ENCODE measurements at regions not wholly inside any gene's neighbourhood (a gene's known extent, or its start where the extent isn't known, plus 50 kb on each side); places are given as distances from the start of the nearest gene placed in this dataset.

DNA sequence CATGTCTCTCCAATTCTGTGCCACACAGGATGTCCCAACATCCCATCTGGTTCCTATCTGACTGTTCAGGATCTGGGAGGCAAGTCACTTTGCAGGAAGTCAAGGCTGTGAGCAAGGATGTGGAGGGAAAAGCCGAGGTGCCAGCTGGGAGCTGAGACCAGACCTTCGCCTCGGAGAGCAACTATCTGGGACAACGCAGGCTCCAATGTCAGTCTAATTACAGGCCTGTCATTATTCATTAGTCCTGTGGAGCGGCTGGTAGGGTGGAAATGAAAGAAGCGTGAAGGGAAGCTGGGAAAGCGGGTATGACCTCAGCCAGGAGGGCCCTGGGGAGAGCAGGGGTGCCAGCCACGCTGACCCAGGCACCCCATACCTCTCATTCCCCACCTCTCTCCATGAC, 147.3 kb downstream of the UNC5CL start:
- Histone ChIP-seq H2AFZ (ENCODE audit: low read depth, low read length) (no peak overlapping the region), H3K4me2 (ENCODE audit: insufficient read depth, low read length) (no peak overlapping the region), H4K20me1 (replicated peaks; ENCODE audit: control insufficient read depth, extremely low read depth, insufficient read depth, low read length) (no peaks in the 10 kb centered on the region), H3K4me1 (ENCODE audit: control insufficient read depth, extremely low read depth, insufficient read depth, low read length) (peaks cover 8% of the 10 kb centered on the region), H3K4me3 (replicated peaks in 1 of 3; ENCODE audit: insufficient read depth in 1 of 3, low read depth in 1 of 3, low read length in 3 of 3) (no peak overlapping the region), H3K36me3 (ENCODE audit: control insufficient read depth in 2 of 2, extremely low read depth in 1 of 2, insufficient read depth in 2 of 2, low read length in 2 of 2) (no peaks in the 10 kb centered on the region), H3K79me2 (ENCODE audit: control insufficient read depth, insufficient read depth, low read length) (no peaks in the 10 kb centered on the region), H3K27ac (ENCODE audit: insufficient read depth, low read depth, low read length) (no peak overlapping the region), H3K9me1 (replicated peaks; ENCODE audit: control insufficient read depth, extremely low read depth, insufficient read depth, low read length) (no peaks in the 10 kb centered on the region), H3K9ac (replicated peaks; ENCODE audit: extremely low read depth, insufficient read depth, low read length) (no peak overlapping the region), H3K9me3 (replicated peaks; ENCODE audit: control insufficient read depth, insufficient read depth, low read length) (no peaks in the 10 kb centered on the region), H3K27me3 (ENCODE audit: control insufficient read depth in 2 of 2, insufficient read depth in 2 of 2, low read length in 2 of 2) (peaks cover 2 to 6% of the 10 kb centered on the region in 2 experiments)
- CTCF ChIA-PET: interaction anchor here (0.6 to 3.2 kb wide), 2 partner anchors 136 kb away, joined by 4 to 8 read pairs; no protein-coding TSS in a partner anchor
- no TSS peak for BruUV-seq (replicated peaks)
- TF ChIP-seq JUN (IDR thresholded peaks at IDR 0.05; ENCODE audit: borderline replicate concordance, insufficient read depth, insufficient read length, low read depth) (no peak), MYC (IDR thresholded peaks at IDR 0.05; ENCODE audit: low read depth, low read length) (no peak), POLR2AphosphoS5 (IDR thresholded peaks at IDR 0.05; ENCODE audit: insufficient read depth, low read depth, low read length) (no peak), EZH2 (IDR thresholded peaks at IDR 0.05; ENCODE audit: borderline replicate concordance, low read depth, low read length, severe bottlenecking) (no peak), FOS (IDR thresholded peaks at IDR 0.05; ENCODE audit: borderline replicate concordance, insufficient read depth, low read length) (no peak), GATA2 (IDR thresholded peaks at IDR 0.05; ENCODE audit: insufficient read depth, insufficient read length, low read depth, low read length) (no peak), POLR2A (IDR thresholded peaks at IDR 0.05; ENCODE audit: low read depth, low read length) (no peak)
- TF ChIP-seq, protein P1, sequence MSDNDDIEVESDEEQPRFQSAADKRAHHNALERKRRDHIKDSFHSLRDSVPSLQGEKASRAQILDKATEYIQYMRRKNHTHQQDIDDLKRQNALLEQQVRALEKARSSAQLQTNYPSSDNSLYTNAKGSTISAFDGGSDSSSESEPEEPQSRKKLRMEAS (IDR thresholded peaks at IDR 0.05; ENCODE audit: insufficient read depth, insufficient read length): no peak
- TF ChIP-seq, protein P2, sequence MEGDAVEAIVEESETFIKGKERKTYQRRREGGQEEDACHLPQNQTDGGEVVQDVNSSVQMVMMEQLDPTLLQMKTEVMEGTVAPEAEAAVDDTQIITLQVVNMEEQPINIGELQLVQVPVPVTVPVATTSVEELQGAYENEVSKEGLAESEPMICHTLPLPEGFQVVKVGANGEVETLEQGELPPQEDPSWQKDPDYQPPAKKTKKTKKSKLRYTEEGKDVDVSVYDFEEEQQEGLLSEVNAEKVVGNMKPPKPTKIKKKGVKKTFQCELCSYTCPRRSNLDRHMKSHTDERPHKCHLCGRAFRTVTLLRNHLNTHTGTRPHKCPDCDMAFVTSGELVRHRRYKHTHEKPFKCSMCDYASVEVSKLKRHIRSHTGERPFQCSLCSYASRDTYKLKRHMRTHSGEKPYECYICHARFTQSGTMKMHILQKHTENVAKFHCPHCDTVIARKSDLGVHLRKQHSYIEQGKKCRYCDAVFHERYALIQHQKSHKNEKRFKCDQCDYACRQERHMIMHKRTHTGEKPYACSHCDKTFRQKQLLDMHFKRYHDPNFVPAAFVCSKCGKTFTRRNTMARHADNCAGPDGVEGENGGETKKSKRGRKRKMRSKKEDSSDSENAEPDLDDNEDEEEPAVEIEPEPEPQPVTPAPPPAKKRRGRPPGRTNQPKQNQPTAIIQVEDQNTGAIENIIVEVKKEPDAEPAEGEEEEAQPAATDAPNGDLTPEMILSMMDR (IDR thresholded peaks at IDR 0.05; ENCODE audit: extremely low read depth in 1 of 2, insufficient read depth in 1 of 2, low read depth in 1 of 2, low read length in 2 of 2): no peak
- intact Hi-C loops (cut with micrococcal nuclease) (no loop called here), dilution Hi-C loops (cut with MboI; ENCODE audit: extremely low pct_ligation_motif_present, low sequenced_read_pairs) (no loop called here)
- POLR2A ChIA-PET: no interaction called here
- no peak for DNase-seq (ENCODE audit: low read depth, low spot score)
- FAIRE-seq: no peak
